CD4-positive, alpha-beta T cell treated with Interleukin-4 for 1 hour (primary cell): ENCODE measurements at regions not wholly inside any gene's neighbourhood (a gene's known extent, or its start where the extent isn't known, plus 50 kb on each side); places are given as distances from the start of the nearest gene placed in this dataset.
"Not testable (repeated sequence)": the region's sequence is repeated elsewhere in the genome, so short reads cannot be mapped to it uniquely, and the experiment has no call there.

ENCODE experiments used
- DNase-seq, 2 donors: peaks; one replicate each; pipeline ENCODE4 v3.0.0-alpha.2; 2020 to 2022

DNA sequence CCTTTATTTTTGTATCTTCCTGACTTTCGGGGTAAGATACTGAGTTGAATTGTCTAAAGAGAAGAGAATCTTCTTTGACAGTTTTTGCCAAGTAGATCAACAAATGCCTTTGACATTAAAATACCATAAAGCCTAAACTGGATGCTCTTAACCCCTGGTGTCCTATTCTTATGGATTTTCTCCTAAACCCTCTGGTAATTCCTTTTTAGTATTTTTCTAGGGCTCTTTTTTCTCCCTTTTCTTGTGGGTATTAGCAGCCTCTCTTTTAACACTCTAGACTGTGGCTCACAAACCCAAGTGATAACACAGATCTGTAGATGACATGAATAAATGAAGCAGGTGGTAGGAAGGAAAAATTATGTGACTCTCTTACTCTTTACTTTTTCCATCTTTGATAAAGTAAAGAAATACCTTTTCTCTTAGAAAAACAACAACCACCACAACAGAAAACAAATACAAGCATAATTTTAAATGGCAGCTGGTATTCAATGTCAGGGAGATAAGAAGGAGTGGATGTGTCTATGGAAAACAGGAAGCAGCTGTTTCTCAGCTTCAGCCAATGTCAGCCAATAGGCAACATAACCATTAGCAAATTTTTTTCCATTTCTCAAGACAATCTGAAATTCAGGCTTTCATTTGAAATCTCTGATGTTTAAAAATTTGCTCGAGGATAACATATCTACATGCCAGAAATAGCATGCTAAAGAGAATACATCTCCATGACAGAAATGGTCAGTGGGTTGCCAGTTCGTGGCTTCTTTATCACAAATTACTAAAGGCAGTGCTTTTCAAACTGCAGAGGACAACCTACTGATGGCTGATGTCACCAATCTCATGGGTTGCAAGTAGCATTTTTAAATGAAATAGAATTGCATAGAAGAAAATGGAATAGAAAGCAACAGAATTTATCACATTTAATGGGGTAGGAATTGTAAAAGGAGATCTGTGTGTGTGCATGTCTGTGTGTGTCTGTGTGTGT lies 123.1 kb upstream of the KRR1 start:
- no peak for DNase-seq

DNA sequence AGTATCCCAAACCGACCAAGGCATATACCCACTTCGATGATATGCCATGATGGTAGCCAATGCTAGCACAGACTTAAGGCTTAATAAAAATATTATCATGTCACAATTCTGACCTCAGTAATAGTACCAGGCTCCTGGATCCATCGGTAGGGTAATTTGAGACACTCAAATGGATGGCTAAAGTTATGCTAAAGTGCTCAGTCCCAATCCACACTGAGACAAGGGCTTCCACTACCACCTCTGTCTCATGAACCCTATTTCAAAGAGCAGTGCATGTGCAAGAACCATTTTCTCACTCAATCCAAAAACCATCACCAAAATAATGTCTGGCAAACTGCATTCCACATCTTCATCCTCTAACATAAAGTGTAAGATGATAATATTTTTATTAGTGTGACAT lies 122.4 kb upstream of the KRR1 start:
- DNase-seq: no peak

DNA sequence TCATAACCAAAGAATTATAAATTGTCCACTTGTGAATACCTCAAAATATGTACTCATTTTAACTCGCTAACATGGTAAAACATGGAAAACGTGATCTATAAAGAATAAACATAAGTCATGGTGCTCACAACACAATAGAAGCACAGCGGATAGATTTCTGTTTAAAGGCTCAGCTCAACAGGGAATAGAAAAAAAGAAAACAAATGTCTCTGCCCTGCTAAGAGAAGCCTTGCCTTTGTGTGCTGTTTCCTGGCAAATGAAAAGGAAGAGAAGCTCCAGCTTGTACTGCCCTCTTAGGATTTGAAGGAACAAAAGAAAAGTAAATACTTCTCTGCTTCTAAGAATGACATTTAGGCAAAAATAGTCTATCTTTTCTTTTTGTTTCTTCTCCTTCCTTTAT lies 121.0 kb upstream of the KRR1 start:
- no peak for DNase-seq

DNA sequence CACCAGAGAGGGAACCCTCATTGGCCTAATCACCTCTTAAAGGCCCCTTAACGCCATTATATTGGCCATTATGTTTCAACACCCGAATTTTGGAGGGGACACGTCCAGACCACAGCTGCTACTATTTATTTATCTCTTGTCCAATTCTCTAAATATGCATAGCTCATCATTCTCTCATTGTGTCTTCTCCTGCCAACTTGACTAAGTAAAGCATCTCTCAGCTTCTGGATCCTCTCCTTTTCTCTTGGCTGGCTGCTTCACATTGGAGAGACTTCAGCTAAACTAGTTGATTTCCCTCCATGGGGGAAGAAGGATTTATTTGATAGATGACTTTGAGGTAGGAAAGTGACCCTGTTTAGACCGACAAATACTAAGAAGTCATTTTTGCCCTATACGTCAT lies 120.4 kb upstream of the KRR1 start:
- no peak for DNase-seq

DNA sequence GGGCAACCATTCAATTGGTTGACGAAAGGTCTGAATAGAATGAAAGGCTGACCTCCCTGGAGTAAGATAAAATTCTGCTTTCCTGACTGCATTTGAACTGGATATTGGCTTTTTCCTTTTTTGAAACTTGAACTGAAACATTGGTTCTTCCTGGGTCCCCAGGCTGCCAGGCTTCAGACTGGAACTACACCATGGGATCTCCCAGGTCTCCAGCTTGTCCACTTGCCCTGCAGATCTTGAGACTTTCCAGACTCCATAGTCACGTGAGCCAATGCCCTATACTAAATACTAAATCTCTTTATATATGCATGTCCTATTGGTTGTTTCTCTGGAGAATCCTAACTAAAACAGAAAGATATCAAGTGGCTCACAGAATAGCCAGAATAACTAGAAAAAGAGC lies 118.7 kb upstream of the KRR1 start:
- no peak for DNase-seq

DNA sequence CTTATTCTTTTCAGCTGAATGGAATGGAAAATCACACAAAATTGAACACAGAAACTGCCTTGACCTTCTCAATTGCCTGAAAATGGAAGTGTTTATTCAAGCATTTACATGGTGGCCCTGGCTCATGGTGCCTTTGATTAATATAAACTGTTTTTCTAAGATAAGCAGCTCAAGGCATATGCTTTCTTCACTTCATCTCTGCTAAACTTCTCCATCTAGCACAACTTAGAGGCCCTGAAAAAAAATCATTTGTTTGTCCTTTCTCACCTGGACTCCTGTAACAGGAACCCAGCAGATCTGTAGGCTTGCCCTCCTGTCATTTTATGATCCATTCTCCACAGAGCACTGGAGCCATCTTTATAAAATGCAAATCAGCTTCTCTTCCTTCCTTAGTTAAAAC lies 117.5 kb upstream of the KRR1 start:
- DNase-seq: no peak

DNA sequence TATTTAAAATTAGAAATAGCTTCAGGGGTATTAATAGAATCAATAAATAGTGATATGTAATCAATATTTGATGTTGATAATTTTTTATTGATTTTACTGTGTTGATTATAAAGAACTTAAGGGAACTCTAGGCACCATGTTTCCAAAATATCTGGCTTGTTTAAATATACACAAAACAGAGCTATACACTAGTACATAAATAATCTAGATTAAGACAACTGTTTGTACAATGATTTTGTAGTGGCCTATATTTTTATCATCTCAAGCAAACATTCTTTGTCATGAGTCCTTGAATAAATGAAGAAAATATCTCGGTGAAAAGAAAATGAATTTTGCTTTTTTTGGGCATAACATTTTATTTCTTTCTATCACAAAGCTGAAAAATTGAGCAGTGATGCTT lies 117.1 kb upstream of the KRR1 start:
- DNase-seq: no peak

DNA sequence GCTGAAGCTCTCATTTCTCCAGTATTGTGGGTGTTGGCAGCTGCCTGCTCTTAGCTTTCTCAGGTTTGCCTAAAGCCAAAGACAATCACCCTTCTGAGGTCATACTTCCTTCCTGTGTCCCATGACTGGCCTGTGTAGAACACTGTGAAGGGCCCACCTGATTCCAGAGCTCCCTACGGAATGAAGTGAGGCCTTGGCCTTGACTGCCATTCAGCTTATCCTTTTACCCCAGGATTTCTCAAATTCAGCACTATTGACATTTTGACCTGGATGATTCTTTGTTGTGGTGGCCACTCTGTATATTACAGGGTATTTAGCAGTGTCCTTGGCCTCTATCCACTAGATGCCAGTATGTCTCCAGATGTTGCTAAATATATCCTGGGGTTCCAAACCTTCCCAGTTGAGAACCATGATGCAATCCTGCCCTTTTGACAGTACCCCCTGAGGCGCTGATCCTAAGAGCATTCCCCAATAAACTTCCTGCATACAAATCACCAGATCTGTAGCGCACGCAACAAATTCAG lies 112.3 kb upstream of the KRR1 start:
- DNase-seq: no peak

DNA sequence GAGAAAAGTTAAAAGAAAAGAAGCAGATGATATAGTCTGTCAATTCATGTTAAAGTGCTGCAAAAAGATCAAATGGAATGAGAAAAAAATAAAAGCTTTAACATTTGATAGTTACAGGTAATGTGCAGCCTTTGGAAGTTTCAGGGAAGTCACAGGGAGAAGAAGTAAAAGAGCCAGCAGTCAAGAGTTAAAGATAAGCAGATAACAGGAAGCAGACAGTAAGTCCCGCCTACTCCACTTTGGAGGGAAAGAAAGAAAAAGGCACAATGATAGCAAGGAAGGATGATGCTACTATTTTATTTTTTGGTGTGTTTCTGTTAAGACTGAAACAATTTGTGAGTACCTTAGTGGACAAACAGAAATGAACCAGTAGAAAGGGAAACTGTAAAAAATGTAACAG lies 111.1 kb upstream of the KRR1 start:
- DNase-seq: no peak

DNA sequence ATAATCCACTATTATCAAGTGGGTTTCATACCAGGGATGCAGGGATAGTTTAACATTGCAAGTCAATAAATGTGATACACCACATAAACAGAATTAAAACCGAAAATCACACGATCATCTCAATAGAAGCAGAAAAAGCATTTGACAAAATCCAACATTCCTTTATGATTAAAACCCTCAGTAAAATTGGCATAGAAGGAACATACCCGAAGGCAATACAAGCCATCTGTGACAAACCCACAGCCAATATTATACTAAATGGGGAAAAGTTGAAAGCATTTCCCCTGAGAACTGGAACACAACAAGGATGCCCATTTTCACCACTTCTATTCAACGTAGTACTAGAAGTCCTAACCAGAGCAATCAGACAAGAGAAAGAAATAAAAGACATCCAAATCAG lies 103.0 kb upstream of the KRR1 start:
- not testable (repeated sequence) for DNase-seq

DNA sequence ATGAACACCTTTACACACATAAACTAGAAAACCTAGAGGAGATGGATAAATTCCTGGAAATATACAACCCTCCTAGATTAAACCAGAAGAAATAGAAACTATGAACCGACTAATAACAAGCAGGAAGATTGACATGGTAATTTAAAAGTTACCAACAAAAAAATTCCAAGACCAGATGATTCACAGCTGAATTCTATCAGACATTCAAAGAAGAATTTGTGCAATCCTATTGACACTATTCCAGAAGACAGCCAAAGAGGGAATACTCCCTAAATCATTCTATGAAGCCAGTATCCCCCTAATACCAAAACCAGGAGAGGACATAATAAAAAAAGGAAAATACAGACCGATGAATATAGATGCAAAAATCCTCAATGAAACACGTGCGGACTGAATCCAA lies 102.6 kb upstream of the KRR1 start:
- DNase-seq: no peak

DNA sequence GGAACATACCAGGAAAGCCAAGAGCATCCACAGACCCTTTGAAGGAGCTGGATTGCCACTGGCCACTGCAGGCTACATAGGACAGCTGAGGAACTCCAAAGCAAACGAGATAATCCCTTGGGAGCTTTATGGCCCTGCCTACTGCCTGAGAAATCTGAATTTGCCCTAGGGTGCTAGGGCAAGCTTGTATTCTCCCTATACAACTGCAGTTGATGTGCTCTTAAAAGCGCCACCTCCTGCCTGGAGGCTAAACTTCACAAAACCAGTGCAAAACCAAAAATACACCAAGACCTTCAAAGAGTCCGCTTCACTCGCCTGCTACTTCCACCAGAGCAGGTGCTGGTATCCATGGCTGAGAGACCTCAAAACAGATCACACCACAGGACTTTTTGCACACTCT lies 99.6 kb upstream of the KRR1 start:
- no peak for DNase-seq

DNA sequence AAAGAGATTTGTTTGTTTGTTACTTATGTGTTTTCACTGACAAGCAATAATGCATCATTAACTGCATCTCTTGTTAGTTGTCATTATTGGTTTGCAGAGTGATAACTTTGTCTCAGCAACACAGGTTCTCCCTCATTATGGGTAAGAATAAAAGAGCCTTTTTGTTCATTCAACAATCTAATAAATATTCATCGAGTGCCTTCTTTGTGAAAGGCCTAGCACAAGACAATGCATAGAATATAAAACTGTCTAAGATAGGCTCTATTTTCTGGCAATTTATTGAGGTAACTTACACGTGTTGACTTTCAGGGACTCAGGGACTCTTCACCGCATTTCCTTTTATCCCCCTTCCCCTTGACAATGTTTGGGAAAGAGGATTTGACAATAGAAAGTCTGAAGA lies 95.5 kb upstream of the KRR1 start:
- no peak for DNase-seq

DNA sequence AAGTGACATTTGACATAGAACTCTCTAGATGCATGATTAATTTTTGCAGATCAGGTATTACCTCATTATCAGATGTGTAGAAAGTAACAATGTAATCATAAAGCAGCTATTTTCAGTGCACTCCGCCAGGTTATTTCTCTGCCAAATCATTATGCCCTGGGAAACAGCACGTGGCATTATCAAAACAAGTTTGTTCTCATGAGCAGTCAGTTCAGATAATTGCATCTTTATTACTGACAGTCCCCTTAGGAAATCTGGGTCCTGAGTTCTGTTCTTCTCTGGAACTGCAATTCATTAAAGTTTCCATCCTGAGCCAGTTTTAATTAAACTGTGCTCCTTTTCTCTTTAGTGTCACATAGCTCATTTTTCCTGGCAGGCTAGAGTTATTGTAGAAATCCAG lies 94.7 kb upstream of the KRR1 start:
- no peak for DNase-seq

DNA sequence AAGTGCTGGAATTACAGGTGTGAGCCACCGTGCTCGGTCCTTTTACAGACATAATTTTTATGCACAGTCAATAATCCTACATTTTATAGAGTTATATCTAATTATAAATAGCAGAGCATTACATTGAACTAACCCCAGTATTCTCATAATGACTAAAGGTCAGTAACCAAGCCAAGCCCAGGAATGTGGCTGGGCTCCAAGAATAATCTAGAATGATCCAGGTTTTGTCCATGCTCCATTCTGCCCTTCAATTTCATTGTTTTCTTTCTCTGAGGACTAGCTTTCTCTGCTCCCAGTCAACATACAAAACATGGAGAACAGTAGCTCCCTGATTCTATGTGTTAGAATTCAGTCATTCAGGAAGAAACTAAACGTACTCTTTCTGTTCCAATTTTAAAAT lies 92.1 kb upstream of the KRR1 start:
- DNase-seq: no peak

DNA sequence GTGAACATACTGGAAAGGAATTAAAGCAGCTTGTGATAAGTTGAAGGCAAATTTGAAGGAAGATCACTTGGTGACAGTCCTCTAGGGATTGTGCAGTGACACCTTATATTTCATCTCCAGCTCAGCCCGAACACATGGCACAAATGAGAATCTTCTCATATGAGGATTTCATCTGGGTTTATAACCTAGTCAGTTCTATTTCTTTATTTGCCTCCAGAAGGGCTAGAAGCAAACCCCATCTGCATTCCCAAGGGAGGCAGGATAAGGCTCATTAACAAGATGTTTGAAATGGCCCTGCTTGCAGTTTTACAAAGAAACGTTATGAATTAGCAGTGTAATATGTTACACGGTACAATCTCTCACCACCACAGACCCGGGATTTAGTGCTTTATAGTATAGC lies 90.7 kb upstream of the KRR1 start:
- no peak for DNase-seq

DNA sequence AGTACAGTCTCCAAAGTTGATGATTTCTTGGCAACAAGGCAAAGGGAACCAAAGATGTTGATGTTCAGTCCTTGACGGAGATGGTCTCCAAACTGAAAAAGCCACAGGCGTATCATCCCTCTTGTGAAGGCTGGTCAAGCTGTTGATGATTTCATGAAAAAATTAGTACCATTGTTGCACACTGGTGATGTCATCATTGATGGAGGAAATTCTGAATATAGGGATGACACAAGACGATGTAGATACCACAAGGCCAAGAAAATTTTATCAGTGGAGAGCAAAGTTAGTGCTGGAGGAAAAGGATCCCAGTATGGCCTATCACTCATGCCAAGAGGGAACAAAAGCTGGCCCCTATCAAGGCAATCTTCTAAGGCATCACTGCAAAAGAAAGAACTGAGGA lies 88.7 kb upstream of the KRR1 start:
- no peak for DNase-seq

DNA sequence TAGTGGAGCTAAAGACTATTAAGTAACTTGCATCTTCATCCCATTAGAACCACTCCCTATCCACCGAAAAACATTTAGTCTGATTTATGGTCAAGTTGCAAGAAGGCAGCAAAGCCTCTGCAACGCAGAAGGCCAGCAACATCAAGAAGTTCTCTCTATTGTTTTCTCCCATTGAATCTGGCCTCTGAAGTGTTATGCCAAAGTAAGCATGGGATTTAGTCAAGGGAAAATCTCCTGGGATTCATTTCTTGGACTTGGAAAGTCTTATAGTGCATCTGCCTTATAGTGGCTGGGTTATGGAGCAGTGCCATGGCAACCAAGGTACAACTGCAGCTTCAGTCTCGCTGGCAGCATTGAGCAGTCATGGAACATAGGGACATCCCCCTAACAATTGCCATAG lies 87.7 kb upstream of the KRR1 start:
- no peak for DNase-seq

DNA sequence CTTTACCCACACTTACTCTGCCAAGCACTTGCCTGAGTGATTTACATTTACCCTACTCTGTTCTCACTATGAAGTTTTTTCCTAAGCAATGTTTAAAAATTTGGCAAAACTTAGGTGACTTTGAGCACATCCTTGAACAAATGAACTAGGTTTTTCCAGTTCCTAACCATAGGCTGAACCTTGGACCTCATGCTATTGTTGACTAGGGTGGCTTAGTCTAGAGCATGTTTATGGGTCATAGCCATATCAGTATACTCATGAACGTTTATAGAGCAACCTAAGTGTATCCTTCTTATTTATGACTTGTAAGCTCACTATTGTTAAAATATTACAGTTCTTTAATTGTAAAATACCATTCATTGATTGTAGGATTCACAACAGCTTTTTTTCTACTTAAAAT lies 85.0 kb upstream of the KRR1 start:
- DNase-seq: no peak

DNA sequence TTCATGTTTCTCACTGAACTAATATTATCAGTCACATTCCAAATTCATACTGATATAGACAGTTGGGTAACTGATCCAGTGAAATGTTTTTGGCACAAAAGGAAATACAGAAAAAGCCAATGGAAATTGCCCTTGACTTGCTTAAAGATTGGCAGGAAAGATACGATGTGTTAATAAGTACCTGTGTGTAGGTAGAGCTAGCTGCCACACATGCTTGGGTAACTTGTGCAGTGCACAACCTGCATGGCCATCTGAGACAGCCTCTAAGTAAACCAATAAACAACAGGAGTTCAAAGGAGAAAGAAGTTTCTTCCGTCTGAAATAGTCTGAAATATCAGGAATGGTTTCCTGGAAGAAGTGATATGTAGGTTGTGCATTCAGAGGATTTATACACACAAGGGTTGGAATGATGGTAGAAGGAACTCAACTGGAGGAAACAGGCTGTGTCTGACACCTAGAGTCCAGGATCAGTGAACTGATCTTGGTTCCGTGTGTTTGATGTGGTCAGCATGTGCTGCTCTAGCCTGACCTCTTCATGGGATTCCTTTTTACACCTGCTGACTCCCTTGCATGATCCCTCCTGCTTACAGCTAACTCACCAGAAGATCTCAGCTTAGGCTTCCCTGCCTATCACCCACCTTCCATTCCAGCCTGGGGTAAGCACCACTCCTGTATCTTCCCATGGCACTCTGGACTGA lies 81.4 kb upstream of the KRR1 start:
- no peak for DNase-seq

DNA sequence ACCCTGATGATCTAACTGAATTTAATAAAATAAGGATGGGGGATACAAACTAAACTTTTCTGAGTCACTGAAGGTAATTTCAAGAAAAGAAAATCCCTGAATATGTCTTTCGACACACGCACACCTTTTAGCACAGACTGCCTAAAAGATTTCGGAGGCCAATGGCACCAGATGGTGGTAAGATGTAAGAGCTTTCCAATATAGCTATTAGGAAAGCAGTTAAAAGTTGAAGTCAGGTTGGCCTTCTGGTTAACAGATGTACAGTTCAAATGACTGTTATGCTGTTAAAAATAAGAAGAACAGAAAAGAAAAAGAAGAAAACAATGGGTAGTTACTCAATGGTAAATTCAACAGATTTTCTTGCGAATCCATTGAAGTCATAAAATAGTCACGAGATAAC lies 80.7 kb upstream of the KRR1 start:
- DNase-seq: no peak

DNA sequence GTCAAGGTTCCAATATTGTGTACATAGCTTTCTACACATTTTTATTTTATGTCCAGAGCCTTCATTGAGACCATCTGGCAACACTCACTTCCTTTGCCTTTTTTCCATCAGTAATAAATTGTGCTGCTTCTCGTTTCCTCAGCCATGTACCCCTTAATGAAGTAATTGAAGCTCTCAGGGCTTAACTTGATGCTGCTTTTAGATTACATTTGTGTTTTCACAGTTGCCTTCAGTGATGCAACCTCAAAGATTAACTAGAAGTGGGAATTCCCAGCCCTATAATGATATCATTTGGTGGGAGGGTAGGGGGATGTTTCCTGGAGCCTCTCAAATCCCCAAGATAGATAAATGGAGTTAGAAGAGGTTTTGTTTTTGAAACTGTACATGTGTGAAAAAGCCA lies 80.2 kb upstream of the KRR1 start:
- DNase-seq: no peak

DNA sequence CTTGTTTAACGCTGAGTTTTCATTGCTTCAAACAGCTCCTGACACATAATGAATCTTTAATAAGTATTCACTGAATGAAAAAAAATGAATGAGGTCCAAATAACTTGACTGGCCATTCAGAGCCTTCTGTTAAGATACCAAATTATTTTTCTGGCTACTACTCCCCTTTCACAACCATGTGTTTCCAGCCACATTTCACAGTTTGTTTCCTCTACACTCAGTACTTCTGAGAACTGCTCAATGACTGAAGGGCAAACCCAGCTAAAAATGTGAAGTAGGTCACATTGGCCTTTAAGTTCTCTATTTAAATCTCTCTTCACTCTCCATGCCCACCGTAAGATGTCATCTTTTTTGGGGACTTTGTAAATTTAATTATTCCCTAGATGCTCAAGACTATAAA lies 78.4 kb upstream of the KRR1 start:
- DNase-seq: no peak
